ENCODE measurements at regions not wholly inside any gene's neighbourhood (a gene's known extent, or its start where the extent isn't known, plus 50 kb on each side); places are given as distances from the start of the nearest gene placed in this dataset.

GRCh38 chr22:27154717-27155116 is 497.3 kb downstream of the MIAT start:
- Histone ChIP-seq H3K79me2 (ENCODE audit: control insufficient read depth in 1 of 2, insufficient read depth in 2 of 2, low read length in 2 of 2) (no peaks in the 10 kb centered on the region), H2BK5ac (ENCODE audit: low read depth, low read length) (no peak overlapping the region), H2AFZ (ENCODE audit: low read length) (no peak overlapping the region), H3K27me3 (replicated peaks in 1 of 4; ENCODE audit: control insufficient read depth in 3 of 4, extremely low read depth in 1 of 4, insufficient read depth in 3 of 4, low read length in 3 of 4) (no peaks in the 10 kb centered on the region; a peak in 1 of 7 replicates), H3K9ac (replicated peaks in 1 of 4; ENCODE audit: extremely low read depth in 1 of 4, low read depth in 3 of 4, low read length in 3 of 4) (no peak overlapping the region), H3K18ac (ENCODE audit: extremely low read depth, low read length) (no peak overlapping the region), H2BK12ac (ENCODE audit: low read depth, low read length) (no peak overlapping the region), H3K36me3 (ENCODE audit: control insufficient read depth in 2 of 4, insufficient read depth in 4 of 4, low read length in 3 of 4) (no peaks in the 10 kb centered on the region), H3K4ac (replicated peaks; ENCODE audit: insufficient read length, low read depth, low read length) (no peak overlapping the region), H2BK120ac (replicated peaks; ENCODE audit: low read depth, low read length) (no peak overlapping the region), H2BK15ac (ENCODE audit: low read length) (no peak overlapping the region), H3K4me2 (ENCODE audit: insufficient read depth in 1 of 2, low read depth in 2 of 2, low read length in 2 of 2) (no peak overlapping the region), H3K56ac (replicated peaks; ENCODE audit: insufficient read length, low read depth, low read length) (no peak overlapping the region), H4K5ac (ENCODE audit: insufficient read length, low read depth, low read length) (no peak overlapping the region), H2AK5ac (ENCODE audit: low read depth, low read length) (no peak overlapping the region), H3K23ac (ENCODE audit: insufficient read length) (no peak overlapping the region), H3K4me1 (replicated peaks in 1 of 4; ENCODE audit: control insufficient read depth in 3 of 4, insufficient read depth in 4 of 4, low read length in 3 of 4) (peaks cover 0 to 2% (median 0%) of the 10 kb centered on the region in 4 experiments; a peak in 2 of 7 replicates), H3K4me3 (ENCODE audit: extremely low read depth in 1 of 4, insufficient read depth in 2 of 4, low read depth in 3 of 4, low read length in 4 of 4) (no peak overlapping the region), H3K79me1 (ENCODE audit: low read depth, low read length) (no peaks in the 10 kb centered on the region), H4K8ac (ENCODE audit: extremely low read depth, insufficient read depth, low read length) (no peak overlapping the region), H4K20me1 (replicated peaks in 1 of 2; ENCODE audit: control insufficient read depth in 1 of 2, insufficient read depth in 2 of 2, low read length in 2 of 2) (no peaks in the 10 kb centered on the region), H3K27ac (ENCODE audit: low read depth, low read length) (no peak overlapping the region), H3K9me3 (ENCODE audit: insufficient read depth in 2 of 2, low read depth in 1 of 2, low read length in 1 of 2) (peaks cover 0 to 2% of the 10 kb centered on the region in 2 experiments; a peak in 1 of 4 replicates), H3K23me2 (ENCODE audit: low read depth, low read length) (no peaks in the 10 kb centered on the region), H3K14ac (ENCODE audit: insufficient read length) (no peak overlapping the region), H4K91ac (replicated peaks; ENCODE audit: insufficient read length, low read length) (no peak overlapping the region), H2BK20ac (ENCODE audit: low read length) (no peak overlapping the region)
- DNase-seq (ENCODE audit: low read depth in 1 of 2, low spot score in 2 of 2) (no peak), FAIRE-seq (no peak)
- 94% methylated on average over 12 of the region's 12 CpGs; no CpG with 5 or more reads in 1 of the 2 experiments for WGBS, 2 experiments (ENCODE audit: extremely low coverage in 1 of 2, insufficient coverage in 1 of 2, insufficient read length in 1 of 2, insufficient replicate concordance in 2 of 2, low coverage in 1 of 2, low lambda C conversion rate in 2 of 2, missing lambda C conversion rate in 1 of 2)
- POLR2A ChIA-PET (ENCODE audit: partially characterized antibody): no interaction called here
- CTCF ChIA-PET (ENCODE audit: partially characterized antibody): interaction anchor here (0.7 to 1.7 kb wide), 2 partner anchors 17 to 326 kb away, joined by 3 to 6 read pairs; no protein-coding TSS in a partner anchor
- TF ChIP-seq SUZ12 (IDR thresholded peaks at IDR 0.05; ENCODE audit: low read length) (no peak), SP2 (IDR thresholded peaks at IDR 0.05; ENCODE audit: low read length) (no peak), ASH2L (IDR thresholded peaks at IDR 0.05; ENCODE audit: low read length) (no peak), NRF1 (IDR thresholded peaks at IDR 0.05; ENCODE audit: low read depth, low read length) (no peak)

Measured in H1 (cell line).